Mesothelial cell of epicardium (in vitro differentiated cells): ENCODE measurements at regions not wholly inside any gene's neighbourhood (a gene's known extent, or its start where the extent isn't known, plus 50 kb on each side); places are given as distances from the start of the nearest gene placed in this dataset.

Source experiments
- DNase-seq, 2 experiments: peaks; one replicate each; pipeline ENCODE4 v3.0.0; 2021; ENCODE audit warnings: low spot score in 2 of 2; ENCODE audit not compliant: unreplicated experiment in 2 of 2
- H3K27ac Mint-ChIP-seq: 2 replicates; pipeline ENCODE4 v1.8.0; 2021; ENCODE audit warnings: mixed read lengths
- H3K27me3 Mint-ChIP-seq: 2 replicates; pipeline ENCODE4 v1.8.0; 2021; ENCODE audit warnings: low read depth, mixed read lengths
- H3K36me3 Mint-ChIP-seq: 2 replicates; pipeline ENCODE4 v1.8.0; 2021; ENCODE audit warnings: mixed read lengths
- H3K4me1 Mint-ChIP-seq: 2 replicates; pipeline ENCODE4 v1.8.0; 2021; ENCODE audit warnings: mixed read lengths
- H3K4me3 Mint-ChIP-seq: 2 replicates; pipeline ENCODE4 v1.8.0; 2021; ENCODE audit warnings: mild to moderate bottlenecking, moderate library complexity, mixed read lengths
- H3K9me3 Mint-ChIP-seq: 2 replicates; pipeline ENCODE4 v1.8.0; 2021; ENCODE audit warnings: mixed read lengths
- CTCF ChIP-seq: fragments of 200-600 bp; sonication (generic); IDR thresholded peaks from one replicate; pipeline ENCODE4 v1.5.0; 2021; ENCODE audit warnings: antibody characterized with exemption; ENCODE audit not compliant: unreplicated experiment

- TF ChIP-seq CTCF = no peak
- Mint-ChIP-seq H3K36me3 (peaks cover 11% of the 10 kb centered on the region), H3K27me3 (no peaks in the 10 kb centered on the region), H3K4me3 (no peak overlapping the region), H3K9me3 (peaks cover 47% of the 10 kb centered on the region), H3K27ac (no peak overlapping the region), H3K4me1 (no peaks in the 10 kb centered on the region)
- no peak for DNase-seq
Observed at GRCh38 chr5:107184066-107184465, 486.7 kb downstream of the EFNA5 start.

DNA sequence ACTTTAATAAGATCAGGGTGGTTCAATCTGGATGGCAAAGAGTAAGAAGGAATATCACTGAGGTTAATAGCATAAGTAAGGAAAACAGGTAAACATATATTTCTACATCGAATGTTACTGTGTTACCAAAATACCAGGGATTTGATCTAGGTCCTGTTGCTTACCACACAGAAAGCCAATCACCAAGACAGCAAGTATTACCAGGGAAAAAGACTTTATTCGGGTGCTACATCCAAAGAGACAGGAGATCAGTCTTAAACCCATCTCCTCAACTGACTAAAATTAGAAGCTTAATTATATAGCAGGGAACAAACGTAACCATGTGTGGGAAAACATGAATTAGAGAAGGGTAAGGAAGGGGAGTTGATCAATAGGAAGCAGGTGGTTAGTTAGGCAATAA lies 500.1 kb downstream of the EFNA5 start:
- Mint-ChIP-seq H3K4me1 (no peaks in the 10 kb centered on the region), H3K27ac (no peak overlapping the region), H3K9me3 (peaks cover 44% of the 10 kb centered on the region), H3K4me3 (no peak overlapping the region), H3K27me3 (no peaks in the 10 kb centered on the region), H3K36me3 (peaks cover 10% of the 10 kb centered on the region)
- no peak for DNase-seq
- TF ChIP-seq CTCF = no peak

GRCh38 chr5:107169867-107170266 lies 500.9 kb downstream of the EFNA5 start:
- H3K4me1 Mint-ChIP-seq = no peaks in the 10 kb centered on the region
- H3K27ac Mint-ChIP-seq = no peak overlapping the region
- no peak overlapping the region for H3K4me3 Mint-ChIP-seq
- peaks cover 44% of the 10 kb centered on the region for H3K9me3 Mint-ChIP-seq
- H3K27me3 Mint-ChIP-seq = no peaks in the 10 kb centered on the region
- TF ChIP-seq CTCF = no peak
- H3K36me3 Mint-ChIP-seq = peaks cover 10% of the 10 kb centered on the region
- no peak for DNase-seq

DNA sequence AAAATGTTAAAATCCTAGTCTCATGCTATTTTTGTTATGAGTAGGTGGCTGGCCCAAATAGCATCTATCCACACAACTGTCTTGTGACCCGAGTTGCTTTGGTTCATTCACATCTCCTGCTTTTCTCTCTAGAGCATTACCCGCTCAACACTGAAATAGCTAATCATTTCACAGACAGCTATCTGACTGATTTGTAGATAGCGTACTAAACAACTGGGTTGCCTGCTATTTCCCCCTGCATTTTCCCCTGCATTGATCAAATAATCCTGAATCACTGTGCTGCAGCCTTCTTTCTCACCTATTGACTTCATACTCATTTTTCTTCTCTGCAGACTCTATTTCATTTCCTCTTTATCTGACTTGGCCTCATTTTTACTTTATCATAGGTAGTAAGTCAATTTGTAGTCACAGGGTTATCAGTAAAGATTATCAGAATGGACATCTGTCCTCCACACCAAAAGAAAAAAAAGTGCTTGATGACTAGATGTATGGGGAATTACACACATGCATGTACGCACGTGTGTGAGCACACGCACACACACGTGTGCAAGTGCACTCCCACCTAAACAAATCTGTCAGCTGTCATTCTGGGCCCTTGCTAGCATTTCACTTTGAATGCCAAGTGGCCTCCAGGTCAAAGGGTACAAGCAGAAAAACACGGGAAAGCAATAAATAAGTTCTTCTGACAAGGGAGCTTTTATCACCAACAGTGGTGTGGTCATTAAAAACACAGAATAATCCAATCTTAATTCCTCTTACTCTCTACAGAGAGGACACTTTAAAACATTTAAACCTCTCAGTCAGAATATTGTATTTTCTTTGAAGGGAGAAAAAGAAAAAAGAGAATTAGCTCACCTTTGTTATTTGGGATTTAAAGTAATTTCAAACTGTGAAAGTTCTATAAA lies 501.6 kb downstream of the EFNA5 start:
- Mint-ChIP-seq H3K36me3 (peaks cover 10% of the 10 kb centered on the region), H3K4me1 (no peaks in the 10 kb centered on the region), H3K27ac (no peak overlapping the region), H3K9me3 (peaks cover 41% of the 10 kb centered on the region), H3K4me3 (no peak overlapping the region), H3K27me3 (no peaks in the 10 kb centered on the region)
- TF ChIP-seq CTCF = no peak
- DNase-seq = no peak

- Mint-ChIP-seq H3K27ac (no peak overlapping the region), H3K27me3 (no peaks in the 10 kb centered on the region), H3K36me3 (peaks cover 10% of the 10 kb centered on the region), H3K4me3 (no peak overlapping the region), H3K4me1 (no peaks in the 10 kb centered on the region), H3K9me3 (peaks cover 41% of the 10 kb centered on the region)
- no peak for DNase-seq
- TF ChIP-seq CTCF = no peak
Observed at GRCh38 chr5:107168086-107168485, 502.7 kb downstream of the EFNA5 start.
